ENCODE measurements at regions not wholly inside any gene's neighbourhood (a gene's known extent, or its start where the extent isn't known, plus 50 kb on each side); places are given as distances from the start of the nearest gene placed in this dataset.
"Not testable (repeated sequence)": the region's sequence is repeated elsewhere in the genome, so short reads cannot be mapped to it uniquely, and the experiment has no call there.

DNA sequence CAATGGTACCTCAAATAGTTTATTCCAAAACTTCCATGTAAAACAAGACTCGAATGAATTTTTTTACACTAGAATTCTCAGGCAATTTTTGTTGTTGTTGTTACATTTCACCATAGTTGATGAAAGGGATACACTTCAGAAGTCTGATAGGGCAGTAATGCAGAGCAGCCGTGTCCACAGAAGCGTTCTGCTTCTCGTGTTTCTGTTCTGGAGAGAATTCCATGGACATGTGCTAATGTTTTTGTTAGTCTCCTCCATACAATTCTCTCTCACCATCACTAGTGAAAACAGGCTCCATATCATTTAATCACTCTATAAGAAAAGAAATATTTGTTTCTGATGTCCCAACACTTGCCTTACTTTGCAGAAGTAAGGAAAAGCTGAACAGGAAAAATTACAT lies 606.1 kb downstream of the SLC16A7 start:
- no peak for DNase-seq

GRCh38 chr12:60205500-60205899 lies 609.7 kb downstream of the SLC16A7 start:
- DNase-seq = no peak

DNA sequence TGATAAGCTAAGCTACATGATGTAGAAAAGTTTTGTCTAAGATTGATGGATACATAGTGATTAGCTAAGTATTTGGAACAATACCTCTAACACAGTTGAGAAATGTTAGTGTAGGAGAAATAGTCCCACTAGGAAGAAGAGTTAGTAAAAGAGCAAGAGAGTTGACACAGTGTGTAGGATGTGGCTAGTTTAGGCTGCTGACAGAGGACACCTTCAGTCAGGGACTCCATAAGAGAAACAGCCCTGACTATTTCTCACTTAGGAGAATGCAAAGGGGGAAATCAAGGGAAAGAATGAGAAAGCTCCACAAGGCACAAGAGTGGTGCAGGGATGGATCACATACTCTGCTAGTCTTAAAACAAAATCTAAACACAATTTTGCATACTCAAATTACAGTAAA lies 613.7 kb downstream of the SLC16A7 start:
- DNase-seq = no peak

GRCh38 chr12:60209933-60210332 lies 614.1 kb downstream of the SLC16A7 start:
- DNase-seq = no peak

DNA sequence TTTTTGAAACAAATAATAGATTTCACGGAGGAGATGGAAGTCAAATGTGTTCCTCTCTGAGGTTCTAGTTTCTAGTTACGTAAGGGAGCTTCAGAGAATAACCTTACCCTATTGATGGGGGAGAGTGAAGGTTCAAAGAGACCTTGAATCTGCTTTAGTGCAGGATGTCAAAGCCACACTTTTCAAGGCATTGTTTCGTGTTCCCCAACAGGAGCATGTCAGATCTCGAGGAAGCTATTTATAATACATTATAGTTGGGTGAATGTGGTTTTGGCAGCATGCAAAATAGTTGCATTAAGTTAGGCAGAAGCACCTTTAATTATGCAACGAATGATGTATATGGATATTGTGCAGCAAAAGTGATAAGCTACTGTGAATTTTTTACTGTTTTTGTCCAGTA lies 614.9 kb downstream of the SLC16A7 start:
- no peak for DNase-seq

GRCh38 chr12:60211244-60211643 lies 615.4 kb downstream of the SLC16A7 start:
- no peak for DNase-seq

GRCh38 chr12:60212159-60213000 lies 616.6 kb downstream of the SLC16A7 start:
- no peak for DNase-seq

- not testable (repeated sequence) for DNase-seq
Observed at GRCh38 chr12:60213272-60213671, 617.4 kb downstream of the SLC16A7 start.

DNA sequence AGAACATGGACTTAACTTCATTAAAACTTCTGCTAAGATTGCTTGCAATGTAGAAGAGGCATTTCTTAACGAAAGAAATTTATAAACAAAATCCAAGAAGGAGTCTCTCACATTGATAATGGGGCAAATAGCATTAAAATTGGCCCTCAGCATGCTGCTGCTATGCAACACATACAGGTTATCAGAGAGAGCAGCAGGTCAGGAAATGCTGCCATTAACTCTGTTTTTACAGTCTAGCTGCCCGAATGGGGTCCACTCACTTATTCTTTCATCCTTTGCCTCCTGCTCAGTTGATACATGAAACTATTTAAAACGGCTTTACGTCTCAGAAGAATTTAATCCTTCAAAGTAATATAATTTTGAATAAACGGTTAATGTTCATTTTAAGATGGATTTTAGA lies 620.4 kb downstream of the SLC16A7 start:
- DNase-seq = no peak

GRCh38 chr12:60223242-60223641 lies 627.4 kb downstream of the SLC16A7 start:
- no peak for DNase-seq

GRCh38 chr12:60225216-60226000 lies 629.6 kb downstream of the SLC16A7 start:
- DNase-seq = no peak

DNA sequence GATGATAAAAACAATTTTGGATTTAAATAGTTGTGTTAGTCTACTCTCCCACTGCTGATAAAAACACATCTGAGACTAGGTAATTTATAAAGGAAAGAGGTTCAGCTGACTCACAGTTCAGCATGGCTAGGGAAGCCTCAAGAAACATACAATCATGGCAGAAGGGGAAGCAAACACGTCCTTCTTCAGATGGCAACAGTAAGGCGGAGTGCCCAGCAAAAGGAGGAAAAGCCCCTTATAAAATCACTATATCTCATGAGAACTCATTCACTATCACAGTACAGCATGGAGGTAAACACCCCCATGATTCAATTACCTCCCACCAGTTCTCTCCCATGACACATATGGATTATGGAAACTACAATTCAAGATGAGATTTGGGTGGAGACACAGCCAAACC lies 632.1 kb downstream of the SLC16A7 start:
- DNase-seq = no peak

- no peak for DNase-seq
Observed at GRCh38 chr12:60230056-60230455, 634.2 kb downstream of the SLC16A7 start.

GRCh38 chr12:60231303-60231702 lies 635.5 kb downstream of the SLC16A7 start:
- DNase-seq = no peak

- no peak for DNase-seq
Observed at GRCh38 chr12:60231976-60232907, 636.4 kb downstream of the SLC16A7 start.

DNA sequence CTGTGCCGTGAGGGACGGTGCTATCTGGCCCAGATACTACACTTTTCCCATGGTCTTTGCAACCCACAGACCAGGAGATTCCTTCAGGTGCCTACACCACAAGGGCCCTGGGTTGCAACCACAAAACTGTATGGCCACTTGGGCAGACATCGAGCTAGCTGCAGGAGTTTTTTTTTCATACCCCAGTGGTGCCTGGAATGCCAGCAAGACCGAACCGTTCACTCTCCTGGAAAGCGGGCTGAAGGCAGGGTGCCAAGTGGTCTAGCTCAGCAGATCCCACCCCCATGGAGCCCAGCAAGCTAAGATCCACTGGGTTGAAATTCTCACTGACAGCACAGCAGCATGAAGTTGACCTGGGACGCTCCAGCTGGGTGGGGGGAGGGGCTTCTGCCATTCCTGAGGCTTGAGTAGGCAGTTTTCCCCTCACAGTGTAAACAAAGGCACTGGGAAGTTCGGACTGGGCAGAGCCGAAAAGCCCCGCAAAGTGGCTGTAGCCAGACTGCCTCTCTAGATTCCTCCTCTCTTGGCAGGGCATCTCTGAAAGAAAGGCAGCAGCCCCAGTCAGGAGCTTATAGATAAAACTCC lies 638.9 kb downstream of the SLC16A7 start:
- not testable (repeated sequence) for DNase-seq

- DNase-seq = no peak
Observed at GRCh38 chr12:60235261-60235660, 639.4 kb downstream of the SLC16A7 start.

DNA sequence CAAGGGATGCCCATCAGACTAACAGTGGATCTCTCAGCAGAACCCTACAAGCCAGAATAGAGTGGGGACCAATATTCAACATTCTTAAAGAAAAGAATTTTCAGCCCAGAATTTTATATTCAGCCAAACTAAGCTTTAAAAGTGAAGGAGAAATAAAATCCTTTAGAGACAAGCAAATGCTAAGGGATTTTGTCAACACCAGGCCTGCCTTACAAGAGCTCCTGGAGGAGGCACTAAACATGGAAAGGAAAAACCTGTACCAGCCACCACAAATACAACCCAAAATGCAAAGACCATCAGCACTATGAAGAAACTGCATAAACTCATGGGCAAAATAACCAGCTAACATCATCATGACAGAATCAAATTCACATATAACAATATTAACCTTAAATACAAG lies 640.6 kb downstream of the SLC16A7 start:
- not testable (repeated sequence) for DNase-seq

DNA sequence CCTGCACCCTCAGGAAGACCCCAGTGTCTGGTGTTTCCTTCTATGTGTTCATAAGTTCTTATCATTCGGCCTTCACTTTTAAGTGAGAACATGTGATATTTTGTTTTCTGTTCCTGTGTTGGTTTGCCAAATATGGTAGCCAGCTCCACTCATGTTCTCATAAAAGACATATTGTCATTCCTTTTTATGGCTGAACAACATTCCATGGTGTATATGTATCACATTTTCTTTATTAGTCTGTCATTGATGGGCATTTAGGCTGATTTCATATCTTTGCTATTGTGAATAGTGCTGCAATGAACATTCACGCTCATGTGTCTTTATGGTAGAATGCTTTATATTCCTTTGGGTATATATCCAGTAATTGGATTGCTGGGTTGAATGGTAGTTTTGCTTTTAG lies 645.1 kb downstream of the SLC16A7 start:
- DNase-seq = no peak

DNA sequence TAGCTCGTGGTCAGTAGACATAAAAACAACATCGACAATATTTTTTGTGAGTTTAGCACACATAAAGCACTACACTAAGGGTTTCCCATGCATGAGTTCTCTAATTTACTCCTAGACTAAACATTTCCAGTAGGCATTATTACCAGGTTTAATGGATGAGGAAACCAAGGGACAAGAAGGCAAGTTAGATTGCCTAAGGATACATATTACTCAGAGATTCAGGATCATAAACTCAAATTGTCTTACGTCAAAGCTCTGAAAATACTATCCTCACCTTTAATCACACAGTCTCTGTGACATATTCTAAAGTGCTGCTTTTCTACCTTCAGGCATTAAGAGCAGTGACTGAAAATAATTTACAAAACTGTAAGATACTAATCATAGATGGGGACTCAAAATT lies 655.3 kb downstream of the SLC16A7 start:
- DNase-seq = no peak

- no peak for DNase-seq
Observed at GRCh38 chr12:60252359-60253096, 656.7 kb downstream of the SLC16A7 start.

- DNase-seq = no peak
Observed at GRCh38 chr12:60255044-60255443, 659.2 kb downstream of the SLC16A7 start.
